Activated CD4-positive, alpha-beta T cell treated with anti-CD3 and anti-CD28 coated beads, Interleukin-2, Interleukin-4, amounts not matched to agents 100 ng/mL and 50 ng/mL, durations not matched to agents 16 hours and 8 hours (primary cell): ENCODE measurements at regions not wholly inside any gene's neighbourhood (a gene's known extent, or its start where the extent isn't known, plus 50 kb on each side); places are given as distances from the start of the nearest gene placed in this dataset.
"Not testable (repeated sequence)": the region's sequence is repeated elsewhere in the genome, so short reads cannot be mapped to it uniquely, and the experiment has no call there.

Source experiments
- DNase-seq: peaks from one replicate; pipeline ENCODE4 v3.0.0-alpha.2; 2020; ENCODE audit warnings: low spot score

- DNase-seq: no peak
Observed at GRCh38 chr11:91147885-91148284, 925.0 kb upstream of the CHORDC1 start.

GRCh38 chr11:91141655-91142054, 918.8 kb upstream of the CHORDC1 start:
- no peak for DNase-seq

GRCh38 chr11:91136631-91137030, 913.8 kb upstream of the CHORDC1 start:
- DNase-seq: no peak

- DNase-seq: no peak
Observed at GRCh38 chr11:91133361-91133760, 910.5 kb upstream of the CHORDC1 start.

DNA sequence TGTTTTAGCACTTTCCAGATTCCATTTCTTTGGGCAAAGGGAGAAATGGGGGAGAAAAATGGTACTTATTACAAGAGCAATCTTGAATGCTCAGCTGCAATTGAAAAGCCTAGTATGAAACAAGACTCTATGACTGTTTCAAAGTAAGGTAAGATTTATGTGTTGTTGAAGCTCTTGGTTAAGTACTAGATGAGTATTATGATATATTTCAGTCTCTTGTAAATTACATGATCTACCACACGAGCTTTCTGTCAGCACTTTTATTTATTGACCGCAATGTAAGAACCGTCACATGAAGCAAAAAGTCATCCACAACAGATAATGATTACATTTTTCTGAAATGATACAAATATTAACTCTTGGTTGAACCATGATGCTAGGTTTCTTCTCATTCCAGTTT, 906.7 kb upstream of the CHORDC1 start:
- DNase-seq: no peak

DNA sequence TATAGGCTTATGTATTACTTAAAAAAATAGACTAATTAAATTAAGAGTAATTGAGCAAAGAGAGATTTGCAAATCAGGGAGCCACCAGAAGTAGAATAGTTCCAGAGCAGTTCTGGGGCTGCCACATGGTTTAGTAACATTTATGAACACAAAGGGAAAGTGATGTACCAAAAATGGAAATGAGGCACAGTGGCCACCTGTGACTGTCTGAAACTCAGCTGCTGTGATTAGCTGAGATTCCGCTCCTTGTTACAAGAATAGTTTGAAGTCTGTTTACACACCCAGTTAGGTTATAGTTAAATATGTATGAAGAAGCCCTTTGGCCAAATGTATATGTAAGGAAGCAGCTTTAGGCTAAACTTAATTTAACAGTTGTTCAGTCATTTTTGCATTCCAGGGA, 901.5 kb upstream of the CHORDC1 start:
- no peak for DNase-seq

DNA sequence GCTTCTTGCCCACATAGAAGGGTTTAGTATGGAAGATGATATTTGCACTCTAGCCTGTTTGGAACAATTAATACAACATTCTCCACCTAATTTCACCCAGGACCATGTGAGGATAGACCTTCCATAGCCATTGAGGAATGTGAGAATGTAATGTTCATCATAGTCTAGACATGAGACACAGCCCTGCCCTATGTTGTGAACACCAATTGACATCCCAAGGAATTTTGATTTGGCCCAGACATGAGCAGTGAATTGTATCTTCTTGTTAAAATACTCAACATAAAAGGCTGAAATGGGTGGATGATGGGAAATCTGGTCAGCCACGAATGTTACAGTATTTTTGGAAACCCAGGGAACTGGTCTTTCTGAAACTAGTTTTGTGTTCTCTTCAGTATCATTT, 892.3 kb upstream of the CHORDC1 start:
- no peak for DNase-seq

GRCh38 chr11:91104237-91104636, 881.4 kb upstream of the CHORDC1 start:
- DNase-seq: no peak

GRCh38 chr11:91100427-91100826, 877.6 kb upstream of the CHORDC1 start:
- no peak for DNase-seq

GRCh38 chr11:91097083-91097482, 874.2 kb upstream of the CHORDC1 start:
- DNase-seq: no peak

GRCh38 chr11:91093141-91093540, 870.3 kb upstream of the CHORDC1 start:
- DNase-seq: no peak

DNA sequence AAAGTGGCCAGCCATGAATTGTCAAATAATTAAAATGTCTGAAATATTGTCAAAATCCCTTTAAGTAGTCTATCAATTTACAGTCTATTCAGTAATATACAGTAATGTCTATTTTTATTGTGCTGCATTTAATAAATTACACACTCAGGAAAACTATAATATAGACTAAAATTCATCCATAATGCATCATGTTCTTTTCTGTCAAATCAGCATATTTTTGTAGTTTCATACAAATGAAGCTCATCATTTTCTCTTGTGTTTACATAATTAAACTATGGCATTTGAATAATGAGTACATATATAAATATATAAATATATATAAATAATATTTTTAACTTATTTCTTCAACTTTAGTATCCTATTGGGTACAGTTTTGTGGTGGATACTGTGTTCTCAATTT, 868.7 kb upstream of the CHORDC1 start:
- no peak for DNase-seq

GRCh38 chr11:91086028-91086427, 863.2 kb upstream of the CHORDC1 start:
- DNase-seq: no peak

GRCh38 chr11:91082255-91082654, 859.4 kb upstream of the CHORDC1 start:
- DNase-seq: no peak

DNA sequence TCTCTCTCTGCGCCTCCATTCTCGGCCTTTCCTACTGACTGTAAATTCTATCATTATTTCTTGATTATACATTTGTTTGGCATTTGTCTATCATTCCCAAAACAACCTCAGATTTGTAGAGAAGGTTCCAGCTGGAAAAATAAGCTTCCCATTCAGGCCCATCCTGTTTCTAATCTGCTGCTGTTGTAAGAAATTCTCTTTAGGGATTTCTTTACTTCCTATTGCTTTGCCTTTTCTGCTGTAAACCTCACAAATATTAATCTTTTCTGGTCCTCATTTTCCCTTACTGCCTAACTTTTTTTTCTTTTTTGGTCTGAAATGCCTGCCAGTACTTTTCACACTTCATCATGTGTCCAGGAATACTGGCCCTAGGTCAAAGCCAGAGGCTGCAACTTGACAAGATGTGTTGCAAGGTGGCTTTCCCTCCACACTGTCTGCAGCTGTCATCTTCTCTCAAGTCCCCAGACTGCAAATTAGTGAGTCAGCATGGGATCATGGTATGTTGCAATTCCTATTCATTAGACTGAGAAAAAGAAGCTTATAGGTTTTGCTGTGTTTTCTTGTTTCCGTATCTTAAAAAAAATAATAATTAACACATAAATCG, 858.7 kb upstream of the CHORDC1 start:
- no peak for DNase-seq

- DNase-seq: no peak
Observed at GRCh38 chr11:91078221-91078620, 855.4 kb upstream of the CHORDC1 start.

DNA sequence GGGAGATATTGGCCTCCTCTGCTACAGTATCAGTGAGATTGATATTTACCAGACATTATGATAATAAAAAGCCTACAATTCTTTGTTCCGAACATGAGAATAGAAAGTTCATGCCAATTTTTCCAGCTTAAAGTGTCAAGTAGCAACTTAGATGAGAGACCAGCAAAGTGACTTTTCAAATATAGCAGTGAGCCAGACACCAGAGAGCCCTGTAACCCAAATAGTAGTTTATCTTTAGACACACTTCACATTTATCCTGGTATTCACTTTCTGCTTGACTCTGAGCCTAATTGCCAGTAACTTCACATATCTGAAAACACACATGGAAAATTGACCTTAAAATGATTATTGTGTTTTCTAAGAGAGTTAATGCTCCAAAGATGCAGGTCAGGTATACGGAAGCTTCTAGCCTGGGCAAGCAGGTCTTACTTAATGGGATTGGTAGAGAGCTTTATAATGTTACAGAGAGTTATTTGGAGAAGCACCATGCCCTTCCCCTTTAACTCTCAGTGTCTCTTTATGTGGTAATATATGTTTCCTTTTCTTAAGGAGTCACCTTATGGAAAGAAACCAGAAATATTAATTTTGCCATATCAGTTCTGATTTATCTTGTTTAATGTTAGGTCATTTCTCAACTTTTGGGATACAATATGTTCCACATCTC, 852.3 kb upstream of the CHORDC1 start:
- no peak for DNase-seq

DNA sequence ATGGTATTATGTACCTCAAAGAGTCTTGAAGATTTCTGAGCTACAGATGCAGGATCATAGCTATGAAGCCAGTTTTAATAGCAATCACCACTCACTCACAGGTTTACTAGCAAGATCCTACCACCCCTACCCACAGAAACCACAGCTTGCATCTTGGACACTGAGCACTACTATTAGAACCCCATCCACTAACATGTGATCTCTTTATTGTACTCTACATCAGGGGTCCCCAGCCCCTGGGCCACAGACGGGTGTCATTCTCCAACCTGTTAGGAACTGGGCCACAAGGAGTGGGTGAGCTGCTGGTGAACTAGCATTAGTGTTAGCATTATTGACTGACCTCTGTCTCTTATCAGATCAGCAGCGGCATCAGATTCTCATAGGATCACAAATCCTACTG, 844.8 kb upstream of the CHORDC1 start:
- DNase-seq: no peak

DNA sequence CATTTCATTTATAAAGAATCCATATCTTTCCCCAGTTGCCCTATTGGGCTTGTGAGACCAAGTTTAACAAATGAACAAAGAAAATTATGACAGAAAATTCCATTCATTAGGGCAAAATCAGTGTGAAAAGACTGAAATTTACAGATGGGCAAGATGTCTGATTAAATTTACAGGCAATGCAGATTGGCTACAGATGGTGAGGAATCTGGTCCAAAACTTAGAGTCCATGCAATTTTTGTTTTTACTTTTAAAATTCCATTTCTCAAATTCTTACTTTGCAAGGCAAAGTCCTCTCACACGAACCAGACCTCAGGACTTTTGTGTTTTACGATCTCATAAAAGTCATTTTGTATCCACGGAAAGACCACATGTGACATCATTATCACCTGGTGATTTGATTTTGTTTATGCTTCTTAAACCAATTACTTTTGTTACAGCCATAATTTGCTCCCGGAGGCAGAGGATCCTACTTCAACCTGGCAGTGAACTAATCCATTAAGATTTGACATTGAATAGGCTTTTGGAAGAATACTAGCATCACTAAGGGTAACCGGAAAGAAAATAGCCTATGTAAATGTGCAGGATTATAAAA, 843.7 kb upstream of the CHORDC1 start:
- DNase-seq: no peak

DNA sequence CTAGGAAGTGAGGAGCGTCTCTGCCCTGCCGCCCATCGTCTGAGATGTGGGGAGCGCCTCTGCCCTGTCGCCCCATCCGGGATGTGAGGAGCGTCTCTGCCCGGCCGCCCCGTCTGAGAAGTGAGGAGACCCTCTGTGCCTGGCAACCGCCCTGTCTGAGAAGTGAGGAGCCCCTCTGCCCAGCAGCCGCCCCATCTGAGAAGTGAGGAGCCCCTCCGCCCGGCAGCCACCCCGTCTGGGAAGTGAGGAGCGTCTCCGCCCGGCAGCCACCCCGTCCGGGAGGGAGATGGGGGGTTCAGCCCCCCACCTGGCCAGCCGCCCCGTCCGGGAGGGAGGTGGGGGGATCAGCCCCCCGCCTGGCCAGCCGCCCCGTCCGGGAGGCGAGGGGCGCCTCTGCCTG, 840.5 kb upstream of the CHORDC1 start:
- not testable (repeated sequence) for DNase-seq

DNA sequence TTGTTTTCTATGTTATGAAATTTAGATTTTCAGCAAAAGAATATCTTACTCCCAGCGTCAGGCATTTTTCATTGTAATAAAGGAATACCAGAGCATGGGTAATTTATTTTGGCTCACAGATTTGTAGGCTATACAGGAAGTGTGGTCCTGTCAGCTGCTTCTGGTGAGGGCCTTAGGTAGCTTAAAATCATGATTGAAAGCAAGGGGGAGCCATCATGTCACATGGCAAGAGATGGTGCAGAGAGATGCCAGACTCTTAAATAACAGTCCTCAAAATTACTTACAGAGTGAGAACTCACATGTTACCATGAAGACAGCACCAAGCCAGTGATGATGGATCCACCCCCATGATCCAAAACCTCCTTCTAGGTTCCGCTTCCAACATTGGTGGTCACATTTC, 825.0 kb upstream of the CHORDC1 start:
- DNase-seq: no peak

GRCh38 chr11:91046261-91046660, 823.4 kb upstream of the CHORDC1 start:
- no peak for DNase-seq

DNA sequence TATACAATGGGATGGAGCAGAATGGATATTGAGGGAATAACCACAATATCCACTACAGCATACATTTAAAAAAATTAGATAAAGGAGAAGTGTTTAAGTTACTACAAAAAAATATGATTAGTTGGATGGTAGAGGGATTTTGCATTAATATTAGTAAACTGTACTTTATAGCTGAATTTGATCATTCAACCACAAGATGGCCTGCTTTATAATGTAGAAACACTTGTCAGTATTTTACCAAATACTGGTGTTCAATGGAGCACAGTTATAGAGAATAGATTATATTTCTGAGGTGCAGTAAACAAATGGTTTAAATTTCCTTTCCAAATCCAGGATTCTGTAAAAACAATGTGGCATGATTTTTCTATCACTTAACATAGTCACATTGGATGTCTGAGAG, 818.8 kb upstream of the CHORDC1 start:
- DNase-seq: no peak

DNA sequence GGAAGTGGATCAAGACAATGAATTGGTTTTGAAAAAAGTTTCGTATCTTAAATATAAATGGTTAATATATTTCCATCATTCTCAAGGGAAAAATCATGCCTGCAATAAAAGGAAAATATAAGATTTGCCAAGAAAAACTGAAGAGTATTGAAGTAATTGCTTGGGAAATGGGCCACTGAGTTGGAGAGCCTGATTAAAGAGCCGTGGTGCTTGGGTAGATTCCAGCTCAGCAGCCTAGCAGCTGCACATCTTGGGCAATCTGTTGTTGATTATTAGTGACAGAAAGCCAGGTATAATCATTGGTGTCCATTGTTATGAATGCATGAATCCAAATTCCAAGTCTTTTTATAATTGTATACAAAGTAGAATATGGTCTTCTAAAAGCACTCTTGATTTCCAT, 800.9 kb upstream of the CHORDC1 start:
- no peak for DNase-seq
